Colon (tissue), 2 donors: ENCODE measurements at regions not wholly inside any gene's neighbourhood (a gene's known extent, or its start where the extent isn't known, plus 50 kb on each side); places are given as distances from the start of the nearest gene placed in this dataset.
"Not testable (repeated sequence)": the region's sequence is repeated elsewhere in the genome, so short reads cannot be mapped to it uniquely, and the experiment has no call there.

Experiments used
- FAIRE-seq: peaks from 2 replicates; lab custom pipeline; 2012; peaks lifted over from hg19 to GRCh38; lab: Jason Lieb, UNC
- donor health status: control.
- donor health status: control.

DNA sequence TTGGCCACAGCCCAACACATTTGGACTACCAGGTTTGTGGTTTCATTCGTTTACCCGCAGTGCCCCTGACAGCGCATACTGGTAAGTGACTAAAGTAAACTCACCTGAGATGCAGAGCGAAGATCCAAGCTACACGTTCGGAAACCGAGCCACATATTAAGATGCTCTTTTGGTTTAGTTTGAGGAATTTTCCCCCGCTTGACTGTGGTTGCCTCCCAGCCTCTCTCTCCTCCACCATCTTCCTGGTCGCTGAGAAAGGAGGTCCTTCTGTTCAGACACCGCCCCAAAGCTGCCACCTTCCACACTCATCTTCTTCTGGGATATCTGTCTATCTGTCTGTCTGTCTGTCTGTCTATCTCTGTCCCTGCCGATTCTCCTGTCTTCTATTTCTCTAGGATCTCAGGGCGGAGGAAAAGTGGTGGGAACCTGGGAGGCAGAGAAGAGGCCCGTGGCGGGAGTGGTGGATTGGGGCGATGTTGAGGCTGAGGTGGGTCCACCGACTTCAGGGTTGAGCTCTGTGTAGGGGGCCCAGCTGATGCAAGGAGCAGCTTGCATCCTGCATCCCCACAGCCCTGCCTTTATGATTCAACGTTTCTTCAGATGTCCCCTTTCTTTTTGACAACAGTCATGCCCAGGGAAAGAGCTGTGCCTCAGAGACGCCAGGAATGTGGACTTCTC, 196.9 kb upstream of the ZNF184 start:
- FAIRE-seq = no peak

DNA sequence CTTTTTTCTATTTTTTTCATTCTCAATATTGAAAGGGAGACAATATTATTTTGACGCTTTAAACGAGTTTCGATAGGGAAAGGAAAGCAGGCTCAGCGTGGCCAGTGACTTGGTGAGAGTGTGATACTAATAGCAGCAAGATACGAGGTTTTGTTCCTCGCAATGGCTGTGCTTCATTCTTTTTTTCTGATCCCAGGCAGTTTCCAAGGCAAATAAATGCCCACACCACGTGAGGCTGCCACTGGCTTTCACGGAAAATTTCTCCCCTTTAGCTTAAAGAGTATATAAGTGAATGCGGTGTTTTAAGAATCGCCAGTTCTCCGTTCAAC, 196.4 kb upstream of the ZNF184 start:
- no peak for FAIRE-seq

DNA sequence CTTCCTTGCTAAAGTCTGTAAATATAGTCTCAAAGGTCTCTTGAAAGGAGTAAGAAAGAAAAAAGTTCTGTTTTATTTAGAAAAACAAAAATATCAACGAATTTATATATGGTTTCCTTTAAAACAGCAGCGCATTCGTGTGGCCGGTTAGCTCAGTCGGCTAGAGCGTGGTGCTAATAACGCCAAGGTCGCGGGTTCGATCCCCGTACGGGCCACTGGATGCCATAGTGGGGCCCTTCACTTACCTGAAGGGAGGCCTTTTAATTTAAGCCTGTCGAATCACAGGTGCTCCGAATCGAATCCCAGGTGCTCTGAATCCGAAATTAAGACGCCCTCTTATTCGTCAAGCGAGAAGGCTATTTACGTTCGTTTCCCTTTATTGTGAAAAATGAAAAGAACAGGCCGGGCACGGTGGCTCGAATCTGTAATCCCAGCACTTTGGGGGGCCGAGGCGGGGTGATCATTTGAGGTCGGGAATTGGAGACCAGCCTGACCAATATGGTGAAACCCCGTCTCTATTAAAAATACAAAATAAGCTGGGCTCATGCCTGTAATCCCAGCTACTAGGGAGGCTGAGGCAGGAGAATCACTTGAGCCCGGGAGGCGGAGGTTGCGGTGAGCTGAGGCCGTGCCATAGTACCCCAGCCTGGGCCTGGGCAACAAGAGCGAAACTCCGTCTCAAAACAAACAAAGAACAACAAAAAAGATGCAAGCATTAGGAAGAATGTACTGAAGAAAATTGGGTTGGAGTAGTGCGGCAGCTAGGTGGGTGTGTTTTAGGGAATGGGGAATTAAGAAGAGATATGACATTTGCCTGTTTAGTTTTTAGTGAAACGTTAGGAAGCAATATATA, 195.8 kb upstream of the ZNF184 start:
- no peak for FAIRE-seq

DNA sequence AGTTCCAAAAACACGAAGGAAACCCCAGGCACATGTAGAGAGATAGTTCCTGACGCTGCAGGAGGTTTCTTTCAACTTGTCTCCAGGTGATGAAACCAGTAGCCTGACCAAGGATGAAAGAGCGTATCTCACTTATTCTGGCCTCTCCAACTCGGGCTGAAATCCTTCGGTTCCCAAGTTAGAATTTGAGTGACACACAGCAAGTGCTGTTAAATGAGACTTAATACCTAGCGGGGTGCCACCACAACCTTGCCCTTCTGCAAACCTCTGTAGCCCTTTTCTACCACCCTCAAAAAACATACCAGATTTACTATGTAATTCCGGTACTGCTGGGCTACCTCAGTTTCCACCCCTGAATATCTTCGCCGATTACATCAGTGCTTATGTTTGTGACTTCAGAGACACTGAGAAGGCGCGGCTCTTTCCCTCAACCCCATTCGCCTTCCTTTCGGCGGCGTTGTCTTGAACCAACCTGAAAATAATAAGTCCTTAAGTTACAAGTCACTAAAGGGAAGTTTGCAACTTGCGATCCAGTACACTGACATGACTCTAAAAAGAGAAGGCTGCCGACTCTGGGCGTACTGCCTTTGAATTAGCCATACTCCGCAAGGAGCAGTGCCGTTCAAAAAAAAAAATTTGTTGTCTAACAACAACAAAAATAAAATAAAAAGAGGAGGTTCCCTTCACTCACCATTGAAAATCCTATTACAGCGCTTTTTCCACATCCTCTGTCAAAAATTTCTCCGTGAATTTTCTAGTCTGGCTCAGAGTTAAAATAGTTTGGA, 194.9 kb upstream of the ZNF184 start:
- FAIRE-seq = no peak

DNA sequence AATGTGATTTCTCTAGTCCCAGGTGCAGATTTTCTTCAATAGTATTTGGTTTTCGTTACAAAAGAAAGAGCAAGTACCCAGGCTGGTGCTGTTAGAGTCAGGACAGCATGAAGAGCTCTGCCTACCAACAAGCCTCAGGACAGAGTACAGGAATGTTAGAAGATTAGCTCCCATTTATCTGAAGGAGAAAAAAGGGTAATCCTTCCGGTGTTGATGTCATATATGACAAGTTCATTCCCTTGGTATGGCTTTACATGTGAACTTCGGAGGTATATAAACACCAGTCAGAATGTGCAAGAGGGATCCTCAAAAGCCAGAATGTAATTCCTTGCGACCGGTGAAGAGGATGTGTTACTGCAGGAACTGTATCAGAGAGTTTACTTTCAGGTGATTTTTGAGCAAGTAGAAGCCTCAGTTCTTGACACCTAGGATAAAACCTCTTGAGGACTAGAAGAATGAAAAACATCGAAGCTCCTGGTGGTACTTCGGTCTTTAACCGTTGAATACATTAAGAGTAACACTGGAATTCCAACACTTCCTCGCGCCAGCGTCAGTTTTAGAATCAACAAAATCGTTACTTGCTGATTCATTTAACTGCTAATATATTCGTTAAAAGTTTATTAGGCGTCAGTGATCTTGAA, 194.2 kb upstream of the ZNF184 start:
- FAIRE-seq = no peak

DNA sequence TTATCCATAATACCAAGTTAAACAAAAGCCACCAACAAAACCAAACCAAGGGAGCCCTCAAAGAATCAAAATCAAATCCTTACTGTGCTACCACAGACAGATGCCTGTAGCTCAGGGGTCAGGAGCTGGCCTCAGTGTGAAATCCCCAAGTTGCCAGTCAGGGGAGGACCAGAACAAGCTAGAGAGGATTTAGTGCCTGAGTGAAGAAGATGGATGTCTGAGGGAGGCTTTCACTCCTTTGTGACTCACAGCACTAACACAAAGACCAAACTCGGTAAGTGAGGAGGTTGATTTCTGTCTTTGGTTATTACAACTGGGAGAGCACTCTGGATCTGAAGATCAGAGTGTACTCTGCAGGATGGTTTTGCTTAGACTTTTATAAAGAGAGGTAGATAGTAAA, 189.9 kb upstream of the ZNF184 start:
- FAIRE-seq = no peak

DNA sequence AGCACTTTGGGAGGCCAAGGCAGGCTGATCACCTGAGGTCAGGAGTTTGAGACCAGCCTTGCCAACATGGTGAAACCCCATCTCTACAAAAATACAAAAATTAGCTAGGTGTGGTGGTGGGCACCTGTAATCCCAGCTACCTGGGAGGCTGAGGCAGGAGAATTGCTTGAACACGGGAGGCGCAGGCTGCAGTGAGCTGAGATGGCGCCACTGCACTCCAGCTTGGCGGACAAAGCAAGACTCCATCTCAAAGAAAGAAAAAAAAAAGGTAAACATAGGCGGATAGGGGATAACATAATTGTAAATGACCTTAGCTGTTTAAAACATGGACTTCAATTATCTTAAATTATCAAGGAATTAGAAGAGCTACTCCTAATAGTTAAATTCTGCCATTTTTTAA, 189.3 kb upstream of the ZNF184 start:
- FAIRE-seq = not testable (repeated sequence)

DNA sequence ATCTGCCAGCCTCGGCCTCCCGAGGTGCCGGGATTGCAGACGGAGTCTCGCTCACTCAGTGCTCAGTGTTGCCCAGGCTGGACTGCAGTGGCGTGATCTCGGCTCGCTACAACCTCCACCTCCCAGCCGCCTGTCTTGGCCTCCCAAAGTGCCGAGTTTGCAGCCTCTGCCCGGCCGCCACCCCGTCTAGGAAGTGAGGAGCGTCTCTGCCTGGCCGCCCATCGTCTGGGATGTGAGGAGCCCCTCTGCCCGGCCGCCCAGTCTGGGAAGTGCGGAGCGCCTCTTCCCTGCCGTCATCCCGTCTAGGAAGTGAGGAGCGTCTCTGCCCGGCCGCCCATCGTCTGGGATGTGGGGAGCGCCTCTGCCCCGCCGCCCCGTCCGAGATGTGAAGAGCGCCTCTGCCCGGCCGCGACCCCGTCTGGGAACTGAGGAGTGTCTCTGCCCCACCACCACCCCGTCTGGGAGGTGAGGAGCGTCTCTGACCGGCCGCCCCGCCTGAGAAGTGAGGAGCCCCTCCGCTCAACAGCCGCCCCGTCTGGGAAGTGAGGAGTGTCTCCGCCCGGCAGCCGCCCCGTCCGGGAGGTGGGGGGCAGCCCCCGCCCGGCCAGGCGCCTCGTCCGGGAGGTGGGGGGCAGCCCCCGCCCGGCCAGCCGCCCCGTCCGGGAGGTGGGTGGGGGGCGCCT, 180.4 kb upstream of the ZNF184 start:
- FAIRE-seq = not testable (repeated sequence)

DNA sequence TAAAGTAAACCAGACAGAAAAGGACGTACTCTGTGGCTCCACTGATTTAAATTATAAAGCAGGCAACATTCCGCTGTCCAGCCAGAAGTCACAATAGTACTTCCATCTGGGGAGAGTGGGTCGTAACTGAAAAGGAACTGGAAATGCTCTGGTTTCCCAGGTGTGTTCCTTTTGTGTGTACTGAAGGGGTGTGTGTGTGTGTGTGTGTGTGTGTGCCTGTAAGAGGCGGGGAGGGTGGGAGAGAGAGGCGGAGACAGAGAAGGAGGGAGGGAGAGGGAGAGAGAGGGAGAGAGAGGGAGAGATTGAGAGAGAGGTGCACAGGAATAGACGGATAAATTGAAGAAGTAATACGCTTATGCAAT, 178.4 kb upstream of the ZNF184 start:
- FAIRE-seq = no peak

DNA sequence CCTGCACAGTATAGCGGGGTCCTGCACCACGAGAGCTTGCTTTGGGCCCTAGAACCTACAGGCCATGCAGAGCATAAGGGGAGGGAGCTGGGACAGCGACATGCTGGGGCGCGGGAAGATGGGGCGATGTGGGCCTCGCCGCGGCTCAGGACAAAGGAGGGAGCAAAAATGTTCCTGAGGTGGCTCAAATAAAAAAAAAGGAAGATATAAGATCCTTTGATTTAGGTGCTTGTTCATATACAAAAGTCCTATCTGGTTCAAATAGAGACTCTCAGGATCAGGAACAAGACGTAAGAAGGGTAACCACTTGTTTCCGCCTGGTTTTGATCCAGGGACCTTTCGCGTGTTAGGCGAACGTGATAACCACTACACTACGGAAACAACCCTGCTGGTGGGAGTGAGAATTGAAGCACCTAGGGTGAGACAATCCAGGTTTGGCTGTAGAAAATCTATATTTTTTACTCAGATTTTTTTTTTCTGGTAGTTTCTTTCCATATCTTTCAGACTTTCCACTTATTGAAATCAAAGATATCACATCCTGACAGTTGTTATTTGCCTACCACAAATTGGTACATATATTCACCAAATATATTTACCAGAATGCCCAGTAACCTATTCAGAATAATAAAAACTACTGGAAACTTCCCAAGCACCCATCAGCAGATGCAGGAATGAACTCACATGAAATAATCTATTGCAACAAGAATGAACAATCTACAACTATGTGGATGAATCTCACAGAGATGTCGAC, 177.9 kb upstream of the ZNF184 start:
- no peak for FAIRE-seq

DNA sequence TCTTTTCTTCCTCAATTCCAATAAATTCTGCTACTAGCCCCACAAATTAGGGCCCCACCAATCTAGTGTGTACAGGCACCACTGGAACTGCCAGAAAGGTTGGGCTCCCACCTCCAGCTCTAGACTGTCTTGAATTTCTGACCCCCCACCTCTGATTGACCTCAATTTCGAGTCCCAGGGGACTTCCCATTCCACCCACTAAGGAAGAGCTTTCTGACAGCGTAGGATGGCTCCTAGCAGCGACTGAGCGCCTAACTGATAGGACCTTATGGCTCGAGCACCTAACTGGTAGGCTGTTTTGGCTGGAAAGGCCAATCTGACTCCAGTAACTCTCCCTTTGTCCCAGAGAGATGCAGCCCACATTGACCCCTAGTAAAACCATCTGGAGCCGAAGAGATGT, 171.6 kb upstream of the ZNF184 start:
- no peak for FAIRE-seq

DNA sequence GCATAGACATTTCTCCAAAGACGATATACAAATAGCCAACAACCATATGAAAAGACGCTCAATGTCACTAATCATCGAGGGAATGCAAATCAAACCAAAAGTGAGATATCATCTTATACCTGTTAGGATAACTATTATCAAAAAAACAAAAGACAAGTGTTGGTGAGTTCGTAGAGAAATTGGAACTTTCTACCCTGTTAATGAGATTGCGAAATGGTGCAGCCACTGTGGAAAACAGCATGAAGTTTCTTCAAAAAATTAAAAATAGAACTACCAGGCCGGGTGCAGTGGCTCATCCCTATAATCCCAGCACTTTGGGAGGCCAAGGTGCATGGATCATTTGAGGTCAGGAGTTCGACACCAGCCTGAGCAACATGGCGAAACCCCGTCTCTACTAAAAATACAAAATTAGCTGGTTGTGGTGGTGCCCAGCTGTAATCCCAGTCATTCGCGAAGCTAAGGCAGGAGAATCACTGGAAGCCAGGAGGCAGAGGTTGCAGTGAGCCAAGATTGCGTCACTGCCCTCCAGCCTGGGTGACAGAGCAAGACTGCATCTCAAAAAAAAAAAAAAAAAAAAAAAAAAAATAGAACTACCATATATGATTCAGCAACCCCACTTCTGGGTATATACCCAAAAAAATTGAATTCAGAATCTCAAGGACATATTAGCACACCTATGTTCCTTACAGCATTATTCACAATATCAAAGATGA, 170.0 kb upstream of the ZNF184 start:
- FAIRE-seq = no peak

DNA sequence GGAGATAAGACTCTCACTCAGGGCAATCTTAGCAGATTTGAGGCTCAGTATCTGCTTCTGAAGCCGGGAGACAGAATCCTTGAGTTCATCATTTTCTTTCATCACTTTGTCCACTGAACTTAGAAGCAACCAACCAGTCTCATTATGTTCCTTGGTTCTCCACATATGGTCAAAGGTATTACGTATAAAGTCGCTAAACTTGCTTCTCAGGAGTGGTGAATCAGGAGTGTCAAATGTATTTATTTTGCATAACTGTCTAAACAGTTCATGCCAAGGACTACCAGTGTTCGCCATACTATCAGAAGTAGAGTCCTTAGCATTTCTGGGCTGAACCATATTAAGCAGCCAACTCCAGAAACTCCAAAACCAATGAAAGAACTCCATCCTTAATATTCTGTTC, 163.0 kb upstream of the ZNF184 start:
- FAIRE-seq = not testable (repeated sequence)

DNA sequence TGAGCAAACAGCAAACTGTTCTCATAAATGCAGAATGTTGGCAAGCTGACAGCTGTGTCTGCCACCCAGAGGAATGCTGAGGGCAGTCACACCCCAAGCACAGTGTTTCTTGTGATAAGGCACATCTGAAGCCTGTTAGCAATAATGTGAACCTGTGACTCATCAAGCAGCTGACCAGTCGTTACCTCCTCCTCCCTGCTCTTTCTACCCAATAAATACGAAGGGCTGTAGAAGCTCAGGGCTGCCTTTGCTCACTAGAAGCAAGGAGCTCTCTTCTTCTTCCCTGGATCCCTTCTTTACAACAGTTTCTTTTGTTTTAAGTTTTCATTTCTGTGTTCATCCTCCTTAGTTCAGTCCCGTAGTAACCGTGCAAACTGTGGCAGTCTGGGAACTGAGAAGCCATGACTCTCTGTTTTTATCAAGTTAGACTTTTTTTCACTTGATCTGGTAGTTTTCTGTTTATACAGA, 160.3 kb upstream of the ZNF184 start:
- FAIRE-seq = not testable (repeated sequence)

DNA sequence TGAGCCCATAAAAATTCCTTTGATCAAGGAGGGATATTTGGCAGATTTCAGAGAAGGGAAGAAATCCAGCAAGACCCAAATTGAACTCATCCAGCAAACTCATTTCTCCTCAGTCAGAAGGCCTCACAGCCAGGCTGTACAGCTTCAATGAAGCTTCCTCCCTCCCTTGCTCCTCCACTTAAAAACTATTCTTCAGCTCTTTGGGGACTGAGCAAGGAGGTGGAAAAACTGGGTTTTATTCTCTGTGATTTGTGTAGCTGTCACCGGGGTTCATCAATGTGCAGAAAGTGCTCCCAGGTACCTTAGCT, 158.7 kb upstream of the ZNF184 start:
- no peak for FAIRE-seq

DNA sequence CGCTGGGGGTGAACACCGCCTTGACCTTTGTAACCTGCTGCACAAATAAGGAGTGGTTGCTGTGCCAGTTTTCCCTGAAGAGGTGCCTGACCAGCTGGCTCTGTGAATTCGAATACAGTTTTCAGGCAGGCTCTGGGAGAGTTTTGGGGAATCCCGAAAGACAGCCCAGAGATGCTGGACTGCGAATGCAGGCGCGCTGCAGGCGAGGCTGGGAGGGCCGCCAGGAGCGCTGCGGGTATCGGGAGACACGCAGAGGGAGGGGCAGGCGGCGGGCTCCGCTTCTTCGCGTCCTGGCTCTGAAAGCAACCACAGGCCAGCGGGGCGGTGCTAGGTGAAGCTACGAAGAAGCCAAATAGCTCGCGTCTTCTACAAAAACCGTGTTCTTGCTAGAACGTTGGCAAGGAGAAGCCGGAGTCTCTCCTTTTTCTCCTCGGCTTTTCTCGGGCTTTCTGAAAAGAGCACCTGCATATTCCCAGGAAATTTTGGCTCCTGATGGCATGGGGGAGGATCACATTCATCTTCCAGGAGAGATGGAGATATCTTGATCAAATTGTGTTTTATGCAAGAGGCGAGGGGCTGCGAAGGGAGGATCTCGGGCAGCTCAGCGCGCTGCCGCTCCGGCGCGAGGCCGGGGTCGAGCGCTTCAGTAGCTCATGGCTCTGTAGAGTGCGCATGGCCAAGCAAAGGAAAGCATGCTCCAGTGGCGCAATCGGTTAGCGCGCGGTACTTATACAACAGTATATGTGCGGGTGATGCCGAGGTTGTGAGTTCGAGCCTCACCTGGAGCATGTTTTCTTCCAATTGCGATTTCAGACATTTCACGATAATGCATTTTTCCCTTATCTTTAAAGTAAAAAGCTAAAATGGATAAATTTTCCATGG, 158.1 kb upstream of the ZNF184 start:
- FAIRE-seq = no peak

DNA sequence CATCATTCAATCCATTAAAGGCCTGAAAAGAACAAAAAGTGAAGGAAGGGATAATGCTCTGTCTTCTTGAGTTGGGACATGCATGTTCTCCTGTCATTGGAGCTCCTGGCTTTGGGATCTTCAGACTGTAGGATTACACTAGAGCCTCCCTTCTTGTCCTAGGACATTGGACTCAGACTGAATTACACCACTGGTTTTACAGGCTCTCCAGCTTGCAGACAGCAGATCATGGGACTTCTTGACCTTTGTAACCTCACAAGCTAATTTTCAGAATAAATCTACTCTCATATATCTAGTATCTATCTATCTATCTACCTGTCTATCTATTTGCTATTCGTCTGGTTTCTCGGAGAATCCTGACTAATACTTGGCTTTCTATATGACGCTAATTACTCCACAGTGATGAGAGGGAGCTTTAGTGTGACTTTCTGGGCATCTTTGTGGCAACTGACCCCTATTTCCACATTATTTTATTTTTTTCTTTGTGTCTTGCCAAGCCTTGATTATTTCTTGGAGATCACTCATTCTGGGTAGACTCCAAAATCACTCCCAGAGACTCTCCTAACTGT, 151.9 kb upstream of the ZNF184 start:
- no peak for FAIRE-seq

DNA sequence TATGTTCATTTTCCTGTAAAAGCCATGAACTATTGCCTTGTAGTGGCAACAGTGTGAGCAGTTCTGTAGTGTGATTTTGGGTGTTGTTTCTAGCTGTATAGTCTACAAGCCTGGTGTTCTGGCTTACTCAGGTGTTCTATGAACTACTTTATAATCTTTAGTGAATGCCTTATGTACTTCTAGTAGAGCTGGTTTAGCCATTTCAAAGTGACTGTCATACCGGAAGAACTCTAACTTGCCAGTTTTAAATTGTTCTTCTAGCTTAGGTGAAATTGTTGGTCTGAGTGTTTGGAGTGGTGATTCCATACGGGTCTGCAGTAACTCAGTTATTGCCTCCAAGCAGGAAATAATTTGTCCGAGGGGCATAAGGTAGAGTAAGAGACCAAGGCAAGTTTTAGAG, 150.2 kb upstream of the ZNF184 start:
- FAIRE-seq = no peak

DNA sequence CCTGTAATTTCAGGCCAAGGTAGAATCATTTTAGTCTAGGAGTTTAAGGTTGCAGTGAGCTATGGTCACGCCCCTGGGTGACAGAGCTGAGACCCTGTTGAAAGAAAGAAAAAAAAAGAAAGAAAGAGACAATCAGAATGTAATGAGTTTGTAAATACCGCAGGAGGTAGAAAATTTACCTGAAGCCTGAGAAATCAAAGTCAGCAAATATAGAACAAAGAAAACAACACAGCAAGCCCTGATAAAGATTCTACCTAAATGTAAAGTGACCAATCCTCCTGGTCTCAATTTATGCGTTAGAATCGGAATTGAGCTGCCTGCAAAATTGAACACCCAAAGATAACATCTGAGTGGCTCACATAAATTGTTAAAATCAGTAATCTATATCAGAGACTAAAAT, 146.5 kb upstream of the ZNF184 start:
- FAIRE-seq = no peak
